Endodermal cell (in vitro differentiated cells): ENCODE measurements at regions not wholly inside any gene's neighbourhood (a gene's known extent, or its start where the extent isn't known, plus 50 kb on each side); places are given as distances from the start of the nearest gene placed in this dataset.
"Not testable (repeated sequence)": the region's sequence is repeated elsewhere in the genome, so short reads cannot be mapped to it uniquely, and the experiment has no call there.

Experiments
- DNase-seq: peaks from one replicate; pipeline ENCODE4 v3.0.0-alpha.2; 2017
- H3K27ac ChIP-seq: 2 replicates; pipeline ENCODE4 v1.5.1; 2013; ENCODE audit warnings: mild to moderate bottlenecking, low read depth, low read length, moderate library complexity
- H3K27me3 ChIP-seq: 2 replicates; pipeline ENCODE4 v1.6.1; 2013; ENCODE audit warnings: mild to moderate bottlenecking, low read length, moderate library complexity; ENCODE audit not compliant: insufficient read depth, control insufficient read depth, poor library complexity, severe bottlenecking
- H3K36me3 ChIP-seq: 2 replicates; pipeline ENCODE4 v1.7.0; 2013; ENCODE audit warnings: mild to moderate bottlenecking, low read length, moderate library complexity; ENCODE audit not compliant: control insufficient read depth, insufficient read depth
- H3K4me1 ChIP-seq: one replicate; pipeline ENCODE4 v1.7.0; 2013; ENCODE audit warnings: low read length; ENCODE audit not compliant: control insufficient read depth, insufficient read depth
- H3K4me3 ChIP-seq: 2 replicates; pipeline ENCODE4 v1.5.1; 2013; ENCODE audit warnings: mild to moderate bottlenecking, low read length, moderate library complexity
- H3K9ac ChIP-seq: 2 replicates; pipeline ENCODE4 v1.6.1; 2013; ENCODE audit warnings: mild to moderate bottlenecking, low read length, moderate library complexity; ENCODE audit not compliant: poor library complexity, severe bottlenecking; ENCODE audit errors: extremely low read depth
- H3K9me3 ChIP-seq: 2 replicates; pipeline ENCODE4 v1.6.1; 2013; ENCODE audit warnings: mild to moderate bottlenecking, low read length, moderate library complexity; ENCODE audit not compliant: control insufficient read depth
- H3K27ac Mint-ChIP-seq: 2 replicates; pipeline ENCODE4 v1.8.0; 2020; ENCODE audit warnings: mixed read lengths
- H3K27me3 Mint-ChIP-seq: 2 replicates; pipeline ENCODE4 v1.8.0; 2021; ENCODE audit warnings: mild to moderate bottlenecking, mixed read lengths; ENCODE audit not compliant: insufficient read depth
- H3K36me3 Mint-ChIP-seq: 2 replicates; pipeline ENCODE4 v1.8.0; 2020; ENCODE audit warnings: low read depth, mixed read lengths
- H3K4me1 Mint-ChIP-seq: 2 replicates; pipeline ENCODE4 v1.8.0; 2020; ENCODE audit warnings: mixed read lengths
- H3K4me3 Mint-ChIP-seq: 2 replicates; pipeline ENCODE4 v1.8.0; 2020; ENCODE audit warnings: mild to moderate bottlenecking, moderate library complexity, mixed read lengths
- H3K9me3 Mint-ChIP-seq: 2 replicates; pipeline ENCODE4 v1.8.0; 2020; ENCODE audit warnings: mild to moderate bottlenecking, mixed read lengths
- WGBS, 2 experiments: methylation state at CpG; one replicate each; pipeline versions ENCODE4 v1.1.5 to v1.1.7; 2013; ENCODE audit warnings: missing lambda C conversion rate in 2 of 2, mixed read lengths in 1 of 2; ENCODE audit not compliant: insufficient coverage in 1 of 2, insufficient read length in 1 of 2; 5-methylcytosine and 5-hydroxymethylcytosine counted together
- TF ChIP-seq, protein P1 (sequence below): fragments of 200-600 bp; sonication (generic); conservative IDR thresholded peaks from 2 replicates; pipeline ENCODE4 v1.5.0; 2021; ENCODE audit warnings: antibody characterized with exemption, mild to moderate bottlenecking

DNA sequence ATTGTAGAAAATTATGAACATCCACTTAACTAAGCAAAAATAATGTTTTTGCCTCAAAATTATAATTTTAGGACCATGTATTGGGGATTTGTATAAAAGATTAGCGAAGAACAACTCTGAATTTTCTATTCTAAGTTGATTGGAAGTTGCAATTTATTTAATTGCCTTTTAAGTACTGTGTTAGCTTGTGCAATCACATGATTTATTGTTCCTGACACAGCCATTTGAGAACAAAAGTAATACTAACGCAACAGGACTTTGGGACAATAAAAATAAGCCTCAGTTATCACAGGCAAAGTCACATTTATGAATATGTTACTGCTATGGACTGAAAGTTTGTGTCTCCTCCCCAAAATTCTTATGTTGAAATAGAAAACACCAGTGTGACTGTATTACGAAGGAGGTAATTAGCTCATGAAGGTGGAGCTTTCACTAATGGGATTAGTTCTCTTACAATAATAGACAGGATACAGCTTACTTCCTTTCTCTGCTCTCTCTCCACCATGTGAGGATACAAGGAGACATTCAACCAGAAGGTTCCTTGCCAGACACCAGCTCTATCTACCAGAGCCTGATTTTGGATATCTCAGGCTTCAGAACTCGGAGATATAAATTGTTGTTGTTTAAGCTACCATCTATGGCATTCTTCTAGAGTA, 745.9 kb downstream of the ZBBX start:
- TF ChIP-seq, protein P1, sequence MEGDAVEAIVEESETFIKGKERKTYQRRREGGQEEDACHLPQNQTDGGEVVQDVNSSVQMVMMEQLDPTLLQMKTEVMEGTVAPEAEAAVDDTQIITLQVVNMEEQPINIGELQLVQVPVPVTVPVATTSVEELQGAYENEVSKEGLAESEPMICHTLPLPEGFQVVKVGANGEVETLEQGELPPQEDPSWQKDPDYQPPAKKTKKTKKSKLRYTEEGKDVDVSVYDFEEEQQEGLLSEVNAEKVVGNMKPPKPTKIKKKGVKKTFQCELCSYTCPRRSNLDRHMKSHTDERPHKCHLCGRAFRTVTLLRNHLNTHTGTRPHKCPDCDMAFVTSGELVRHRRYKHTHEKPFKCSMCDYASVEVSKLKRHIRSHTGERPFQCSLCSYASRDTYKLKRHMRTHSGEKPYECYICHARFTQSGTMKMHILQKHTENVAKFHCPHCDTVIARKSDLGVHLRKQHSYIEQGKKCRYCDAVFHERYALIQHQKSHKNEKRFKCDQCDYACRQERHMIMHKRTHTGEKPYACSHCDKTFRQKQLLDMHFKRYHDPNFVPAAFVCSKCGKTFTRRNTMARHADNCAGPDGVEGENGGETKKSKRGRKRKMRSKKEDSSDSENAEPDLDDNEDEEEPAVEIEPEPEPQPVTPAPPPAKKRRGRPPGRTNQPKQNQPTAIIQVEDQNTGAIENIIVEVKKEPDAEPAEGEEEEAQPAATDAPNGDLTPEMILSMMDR = no peak
- H3K9me3 ChIP-seq = peaks cover 5% of the 10 kb centered on the region
- Mint-ChIP-seq H3K27ac (no peak overlapping the region), H3K4me1 (no peaks in the 10 kb centered on the region), H3K27me3 (no peaks in the 10 kb centered on the region), H3K36me3 (no peaks in the 10 kb centered on the region), H3K9me3 (no peaks in the 10 kb centered on the region), H3K4me3 (no peak overlapping the region)
- no peaks in the 10 kb centered on the region for H3K27me3 ChIP-seq
- no peak overlapping the region for H3K9ac ChIP-seq
- 92 to 97% methylated on average over 3 to 4 of the region's 4 CpGs for WGBS, 2 experiments
- H3K27ac ChIP-seq = no peak overlapping the region
- no peaks in the 10 kb centered on the region for H3K4me1 ChIP-seq
- DNase-seq = no peak
- H3K36me3 ChIP-seq = no peaks in the 10 kb centered on the region
- no peak overlapping the region for H3K4me3 ChIP-seq

DNA sequence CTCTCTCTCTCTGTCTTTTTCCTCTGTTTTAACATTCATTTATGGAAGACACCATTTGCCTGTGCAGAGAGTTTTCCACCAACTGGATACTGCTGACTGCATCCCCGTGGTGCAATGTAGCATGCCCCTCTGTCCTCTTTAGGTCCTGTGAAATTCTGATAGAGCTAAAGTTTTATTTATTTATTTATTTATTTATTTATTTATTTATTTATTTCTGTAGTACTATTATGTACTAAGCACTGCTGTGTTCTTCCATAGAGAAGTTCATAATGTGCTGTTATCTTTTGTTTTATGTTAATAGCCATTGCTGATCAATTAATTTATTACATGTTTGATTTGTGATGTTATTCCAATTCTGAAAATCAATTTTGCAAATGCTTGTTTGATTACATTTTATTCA, 749.9 kb downstream of the ZBBX start:
- peaks cover 5% of the 10 kb centered on the region for H3K9me3 ChIP-seq
- 75% methylated on average over 1 of the region's 1 CpG; no CpG with 5 or more reads in 1 of the 2 experiments for WGBS, 2 experiments
- no peak for DNase-seq
- Mint-ChIP-seq H3K36me3 (no peaks in the 10 kb centered on the region), H3K4me1 (no peaks in the 10 kb centered on the region), H3K27ac (no peak overlapping the region), H3K27me3 (no peaks in the 10 kb centered on the region), H3K9me3 (no peaks in the 10 kb centered on the region), H3K4me3 (no peak overlapping the region)
- H3K27me3 ChIP-seq = no peaks in the 10 kb centered on the region
- no peaks in the 10 kb centered on the region for H3K4me1 ChIP-seq
- TF ChIP-seq, protein P1 = no peak
- H3K9ac ChIP-seq = no peak overlapping the region
- H3K36me3 ChIP-seq = no peaks in the 10 kb centered on the region
- no peak overlapping the region for H3K27ac ChIP-seq
- no peak overlapping the region for H3K4me3 ChIP-seq

DNA sequence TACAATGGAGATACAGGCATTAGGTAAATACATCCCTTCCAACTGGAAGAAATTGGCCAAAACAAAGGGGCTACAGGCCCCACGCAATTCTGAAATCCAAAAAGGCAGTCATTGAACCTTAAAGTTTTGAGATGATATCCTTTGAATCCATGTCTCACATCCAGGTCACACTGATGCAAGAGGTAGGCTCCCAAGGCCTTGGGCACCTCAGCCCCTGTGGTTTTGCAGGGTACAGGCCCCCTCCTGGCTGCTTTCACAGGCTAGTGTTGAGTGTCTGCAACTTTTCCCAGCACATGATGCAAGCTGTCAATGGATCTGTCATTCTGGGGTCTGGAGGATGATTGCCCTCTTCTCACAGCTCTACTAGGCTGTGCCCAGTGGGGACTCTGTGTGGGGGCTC, 766.7 kb downstream of the ZBBX start:
- DNase-seq = peak; percentile 48
- H3K4me1 Mint-ChIP-seq = no peaks in the 10 kb centered on the region
- H3K4me3 ChIP-seq = no peak overlapping the region
- no peak overlapping the region for H3K27ac Mint-ChIP-seq
- no peaks in the 10 kb centered on the region for H3K4me1 ChIP-seq
- no peaks in the 10 kb centered on the region for H3K27me3 Mint-ChIP-seq
- H3K9me3 ChIP-seq = no peaks in the 10 kb centered on the region
- H3K9me3 Mint-ChIP-seq = peaks cover 20% of the 10 kb centered on the region
- no peak overlapping the region for H3K9ac ChIP-seq
- H3K36me3 ChIP-seq = no peaks in the 10 kb centered on the region
- 93% methylated on average over 1 of the region's 1 CpG; no CpG with 5 or more reads in 1 of the 2 experiments for WGBS, 2 experiments
- H3K27ac ChIP-seq = no peak overlapping the region
- H3K27me3 ChIP-seq = no peaks in the 10 kb centered on the region
- no peak overlapping the region for H3K4me3 Mint-ChIP-seq
- no peaks in the 10 kb centered on the region for H3K36me3 Mint-ChIP-seq
- TF ChIP-seq, protein P1 = no peak

DNA sequence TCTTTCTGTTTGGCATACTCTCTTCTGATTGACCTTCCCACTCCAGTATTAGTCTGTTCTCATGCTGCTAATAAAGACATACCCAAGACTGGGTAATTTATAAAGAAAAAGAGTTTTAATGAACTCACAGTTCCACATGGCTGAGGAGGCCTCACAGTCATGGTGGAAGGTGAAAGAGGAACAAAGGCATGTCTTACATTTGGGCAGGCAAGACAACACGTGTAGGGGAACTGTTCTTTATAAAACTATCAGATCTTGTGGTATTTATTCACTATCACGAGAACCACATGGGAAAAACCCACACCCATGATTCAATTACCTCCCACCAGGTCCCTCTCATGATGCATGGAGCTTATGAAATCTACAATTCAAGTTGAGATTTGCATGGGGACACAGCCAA, 767.3 kb downstream of the ZBBX start:
- H3K9me3 ChIP-seq, H3K4me3 ChIP-seq, H3K27me3 Mint-ChIP-seq, H3K4me3 Mint-ChIP-seq, H3K4me1 ChIP-seq, H3K27me3 ChIP-seq, H3K36me3 Mint-ChIP-seq, H3K9ac ChIP-seq, H3K4me1 Mint-ChIP-seq, H3K27ac ChIP-seq, DNase-seq, H3K36me3 ChIP-seq, H3K27ac Mint-ChIP-seq: not testable (repeated sequence)
- 92% methylated on average over 2 of the region's 2 CpGs; no CpG with 5 or more reads in 1 of the 2 experiments for WGBS, 2 experiments
- peaks cover 15% of the 10 kb centered on the region for H3K9me3 Mint-ChIP-seq
